ENCODE measurements at regions not wholly inside any gene's neighbourhood (a gene's known extent, or its start where the extent isn't known, plus 50 kb on each side); places are given as distances from the start of the nearest gene placed in this dataset.
"Not testable (repeated sequence)": the region's sequence is repeated elsewhere in the genome, so short reads cannot be mapped to it uniquely, and the experiment has no call there.

- H3K27me3 ChIP-seq (ENCODE audit: insufficient read depth, low read length), result no peaks in the 10 kb centered on the region
- H3K4me1 ChIP-seq (ENCODE audit: control insufficient read depth, insufficient read depth, low read length, unreplicated experiment), result peaks cover 12% of the 10 kb centered on the region
- no peak overlapping the region for H2AFZ ChIP-seq (ENCODE audit: low read length, unreplicated experiment)
- H3K79me2 ChIP-seq (ENCODE audit: control insufficient read depth, insufficient read depth, low read length, unreplicated experiment), result no peaks in the 10 kb centered on the region
- no peaks in the 10 kb centered on the region for H3K36me3 ChIP-seq (ENCODE audit: insufficient read depth, low read length)
- no peak overlapping the region for H3K4me3 ChIP-seq (ENCODE audit: low read depth, low read length)
- H3K27ac ChIP-seq (ENCODE audit: low read depth, low read length), result no peak overlapping the region
These were observed 51.7 kb upstream of the MYO10 start for GRCh38 chr5:16987776-16988175.

- not testable (repeated sequence) for H3K27me3 ChIP-seq (ENCODE audit: insufficient read depth, low read length); H3K79me2 ChIP-seq (ENCODE audit: control insufficient read depth, insufficient read depth, low read length, unreplicated experiment); H2AFZ ChIP-seq (ENCODE audit: low read length, unreplicated experiment); H3K27ac ChIP-seq (ENCODE audit: low read depth, low read length); H3K4me3 ChIP-seq (ENCODE audit: low read depth, low read length); H3K36me3 ChIP-seq (ENCODE audit: insufficient read depth, low read length)
- H3K4me1 ChIP-seq (ENCODE audit: control insufficient read depth, insufficient read depth, low read length, unreplicated experiment), result peaks cover 22% of the 10 kb centered on the region
These were observed 54.9 kb upstream of the MYO10 start for GRCh38 chr5:16990817-16991520.

- Histone ChIP-seq H3K4me1 (ENCODE audit: control insufficient read depth, insufficient read depth, low read length, unreplicated experiment) (peaks cover 22% of the 10 kb centered on the region), H2AFZ (ENCODE audit: low read length, unreplicated experiment) (peak overlapping the region; percentile 33), H3K79me2 (ENCODE audit: control insufficient read depth, insufficient read depth, low read length, unreplicated experiment) (no peaks in the 10 kb centered on the region), H3K27ac (ENCODE audit: low read depth, low read length) (peak overlapping the region; percentile 38; the same call in 1 of the 2 replicates), H3K27me3 (ENCODE audit: insufficient read depth, low read length) (no peaks in the 10 kb centered on the region), H3K4me3 (ENCODE audit: low read depth, low read length) (no peak overlapping the region), H3K36me3 (ENCODE audit: insufficient read depth, low read length) (no peaks in the 10 kb centered on the region)
These were observed 55.9 kb upstream of the MYO10 start for GRCh38 chr5:16992006-16992405.

- Histone ChIP-seq H3K4me3 (ENCODE audit: low read depth, low read length) (no peak overlapping the region), H2AFZ (ENCODE audit: low read length, unreplicated experiment) (peak overlapping the region; percentile 33), H3K27me3 (ENCODE audit: insufficient read depth, low read length) (no peaks in the 10 kb centered on the region), H3K4me1 (ENCODE audit: control insufficient read depth, insufficient read depth, low read length, unreplicated experiment) (peaks cover 22% of the 10 kb centered on the region), H3K27ac (ENCODE audit: low read depth, low read length) (peak overlapping the region; percentile 38; the same call in 1 of the 2 replicates), H3K79me2 (ENCODE audit: control insufficient read depth, insufficient read depth, low read length, unreplicated experiment) (no peaks in the 10 kb centered on the region), H3K36me3 (ENCODE audit: insufficient read depth, low read length) (no peaks in the 10 kb centered on the region)
These were observed 56.4 kb upstream of the MYO10 start for GRCh38 chr5:16992444-16992843.

GRCh38 chr5:16994565-16994964, 58.5 kb upstream of the MYO10 start:
- no peaks in the 10 kb centered on the region for H3K36me3 ChIP-seq (ENCODE audit: insufficient read depth, low read length)
- H3K79me2 ChIP-seq (ENCODE audit: control insufficient read depth, insufficient read depth, low read length, unreplicated experiment), result no peaks in the 10 kb centered on the region
- no peak overlapping the region for H3K27ac ChIP-seq (ENCODE audit: low read depth, low read length)
- H3K27me3 ChIP-seq (ENCODE audit: insufficient read depth, low read length), result no peaks in the 10 kb centered on the region
- H3K4me3 ChIP-seq (ENCODE audit: low read depth, low read length), result peak overlapping the region; percentile 45; the same call in 1 of the 2 replicates
- H2AFZ ChIP-seq (ENCODE audit: low read length, unreplicated experiment), result peak overlapping the region; percentile 96
- peaks cover 24% of the 10 kb centered on the region for H3K4me1 ChIP-seq (ENCODE audit: control insufficient read depth, insufficient read depth, low read length, unreplicated experiment)

GRCh38 chr5:16995372-16995771, 59.3 kb upstream of the MYO10 start:
- H3K4me1 ChIP-seq (ENCODE audit: control insufficient read depth, insufficient read depth, low read length, unreplicated experiment), result peaks cover 25% of the 10 kb centered on the region
- H3K79me2 ChIP-seq (ENCODE audit: control insufficient read depth, insufficient read depth, low read length, unreplicated experiment), result no peaks in the 10 kb centered on the region
- no peaks in the 10 kb centered on the region for H3K27me3 ChIP-seq (ENCODE audit: insufficient read depth, low read length)
- H3K27ac ChIP-seq (ENCODE audit: low read depth, low read length), result peak overlapping the region; percentile 36; the same call in 1 of the 2 replicates
- H3K4me3 ChIP-seq (ENCODE audit: low read depth, low read length), result peak overlapping the region; percentile 45
- peak overlapping the region; percentile 96 for H2AFZ ChIP-seq (ENCODE audit: low read length, unreplicated experiment)
- H3K36me3 ChIP-seq (ENCODE audit: insufficient read depth, low read length), result no peaks in the 10 kb centered on the region

GRCh38 chr5:17000291-17000939, 64.3 kb upstream of the MYO10 start:
- no peaks in the 10 kb centered on the region for H3K27me3 ChIP-seq (ENCODE audit: insufficient read depth, low read length)
- peak overlapping the region; percentile 12; the same call in 1 of the 2 replicates for H3K4me3 ChIP-seq (ENCODE audit: low read depth, low read length)
- peak overlapping the region; percentile 38 for H2AFZ ChIP-seq (ENCODE audit: low read length, unreplicated experiment)
- peak overlapping the region; percentile 95 for H3K27ac ChIP-seq (ENCODE audit: low read depth, low read length)
- H3K79me2 ChIP-seq (ENCODE audit: control insufficient read depth, insufficient read depth, low read length, unreplicated experiment), result no peaks in the 10 kb centered on the region
- peaks cover 23% of the 10 kb centered on the region for H3K4me1 ChIP-seq (ENCODE audit: control insufficient read depth, insufficient read depth, low read length, unreplicated experiment)
- H3K36me3 ChIP-seq (ENCODE audit: insufficient read depth, low read length), result no peaks in the 10 kb centered on the region

GRCh38 chr5:17001428-17001827, 65.3 kb upstream of the MYO10 start:
- Histone ChIP-seq H3K4me1 (ENCODE audit: control insufficient read depth, insufficient read depth, low read length, unreplicated experiment) (peaks cover 21% of the 10 kb centered on the region), H2AFZ (ENCODE audit: low read length, unreplicated experiment) (peak overlapping the region; percentile 100), H3K79me2 (ENCODE audit: control insufficient read depth, insufficient read depth, low read length, unreplicated experiment) (no peaks in the 10 kb centered on the region), H3K36me3 (ENCODE audit: insufficient read depth, low read length) (no peaks in the 10 kb centered on the region), H3K27me3 (ENCODE audit: insufficient read depth, low read length) (no peaks in the 10 kb centered on the region), H3K4me3 (ENCODE audit: low read depth, low read length) (peak overlapping the region; percentile 61), H3K27ac (ENCODE audit: low read depth, low read length) (peak overlapping the region; percentile 95)

- Histone ChIP-seq H3K36me3 (ENCODE audit: insufficient read depth, low read length) (no peaks in the 10 kb centered on the region), H3K27me3 (ENCODE audit: insufficient read depth, low read length) (no peaks in the 10 kb centered on the region), H3K79me2 (ENCODE audit: control insufficient read depth, insufficient read depth, low read length, unreplicated experiment) (no peaks in the 10 kb centered on the region), H2AFZ (ENCODE audit: low read length, unreplicated experiment) (peak overlapping the region; percentile 86), H3K27ac (ENCODE audit: low read depth, low read length) (peak overlapping the region; percentile 13; the same call in 1 of the 2 replicates), H3K4me1 (ENCODE audit: control insufficient read depth, insufficient read depth, low read length, unreplicated experiment) (peaks cover 19% of the 10 kb centered on the region), H3K4me3 (ENCODE audit: low read depth, low read length) (no peak overlapping the region)
These were observed 68.5 kb upstream of the MYO10 start for GRCh38 chr5:17004441-17005106.

- Histone ChIP-seq H3K4me1 (ENCODE audit: control insufficient read depth, insufficient read depth, low read length, unreplicated experiment) (peaks cover 18% of the 10 kb centered on the region), H3K79me2 (ENCODE audit: control insufficient read depth, insufficient read depth, low read length, unreplicated experiment) (no peaks in the 10 kb centered on the region), H3K27ac (ENCODE audit: low read depth, low read length) (peak overlapping the region; percentile 13; the same call in 1 of the 2 replicates), H3K27me3 (ENCODE audit: insufficient read depth, low read length) (no peaks in the 10 kb centered on the region), H2AFZ (ENCODE audit: low read length, unreplicated experiment) (peak overlapping the region; percentile 86), H3K36me3 (ENCODE audit: insufficient read depth, low read length) (no peaks in the 10 kb centered on the region), H3K4me3 (ENCODE audit: low read depth, low read length) (no peak overlapping the region)
These were observed 69.2 kb upstream of the MYO10 start for GRCh38 chr5:17005107-17005828.

All from ACC112 (cell line).